HG03432 (cell line): ENCODE measurements at regions not wholly inside any gene's neighbourhood (a gene's known extent, or its start where the extent isn't known, plus 50 kb on each side); places are given as distances from the start of the nearest gene placed in this dataset.
"Not testable (repeated sequence)": the region's sequence is repeated elsewhere in the genome, so short reads cannot be mapped to it uniquely, and the experiment has no call there.

Experiments
- ATAC-seq: cut with Tn5 transposase; IDR thresholded peaks from one replicate; pipeline ENCODE4 v1.9.1; 2021; ENCODE audit warnings: mild to moderate bottlenecking, moderate library complexity; ENCODE audit not compliant: unreplicated experiment

DNA sequence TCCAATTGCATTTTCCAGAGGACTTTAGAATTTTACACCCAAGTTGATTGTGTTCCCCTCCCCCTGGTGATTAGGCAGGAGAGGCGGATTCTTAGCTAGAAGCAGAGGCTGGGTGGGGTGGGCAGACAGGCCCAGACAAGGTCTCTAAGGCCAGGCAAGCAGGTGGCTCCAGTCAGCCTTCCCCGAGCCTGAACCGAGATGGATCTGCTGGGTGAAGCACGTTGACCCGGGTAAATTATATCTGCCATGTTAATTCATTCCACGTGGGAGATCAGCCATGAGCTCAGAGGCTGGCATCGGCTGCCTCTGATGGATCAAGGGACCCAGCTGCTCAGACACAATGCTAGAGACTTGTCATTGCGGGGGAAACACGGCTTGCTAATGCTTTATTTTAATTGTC is 159.5 kb upstream of the MAFB start:
- no peak for ATAC-seq

DNA sequence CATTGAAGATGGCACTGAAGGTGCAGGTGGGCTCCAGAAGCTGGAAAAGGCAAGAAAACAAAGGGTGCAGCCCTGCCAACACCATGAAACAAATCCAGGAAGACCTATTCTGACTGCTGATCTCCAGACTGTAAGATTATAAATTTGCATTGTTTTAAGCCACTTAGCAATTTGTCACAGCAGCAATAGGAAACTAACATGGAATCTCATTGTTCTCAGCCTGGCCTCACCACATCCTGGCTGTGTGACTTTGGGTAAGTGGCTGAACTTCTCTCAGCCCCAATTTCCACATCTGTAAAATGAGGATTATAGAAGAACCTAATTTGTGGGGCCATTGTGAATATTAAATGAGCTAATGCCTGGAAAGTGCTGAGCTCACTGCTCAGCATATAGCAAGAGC is 160.4 kb upstream of the MAFB start:
- no peak for ATAC-seq

DNA sequence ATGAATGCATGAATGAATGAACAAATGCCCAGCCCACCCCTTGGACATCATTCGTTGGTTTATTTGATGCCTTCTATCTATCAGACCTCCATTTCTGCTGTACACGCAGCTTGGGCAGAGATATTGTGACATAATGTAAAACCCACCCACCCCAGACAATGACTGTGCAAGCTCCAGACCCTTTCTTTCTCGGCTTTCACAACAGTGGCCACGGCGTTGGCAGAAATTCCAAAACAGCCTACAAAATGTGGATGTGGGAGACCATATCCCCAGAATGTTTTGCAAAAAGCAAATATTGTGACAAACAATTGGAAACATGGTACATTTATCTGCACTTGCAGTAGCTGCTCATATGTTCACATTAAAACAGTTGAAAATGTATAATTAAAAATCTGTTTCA is 162.0 kb upstream of the MAFB start:
- no peak for ATAC-seq

DNA sequence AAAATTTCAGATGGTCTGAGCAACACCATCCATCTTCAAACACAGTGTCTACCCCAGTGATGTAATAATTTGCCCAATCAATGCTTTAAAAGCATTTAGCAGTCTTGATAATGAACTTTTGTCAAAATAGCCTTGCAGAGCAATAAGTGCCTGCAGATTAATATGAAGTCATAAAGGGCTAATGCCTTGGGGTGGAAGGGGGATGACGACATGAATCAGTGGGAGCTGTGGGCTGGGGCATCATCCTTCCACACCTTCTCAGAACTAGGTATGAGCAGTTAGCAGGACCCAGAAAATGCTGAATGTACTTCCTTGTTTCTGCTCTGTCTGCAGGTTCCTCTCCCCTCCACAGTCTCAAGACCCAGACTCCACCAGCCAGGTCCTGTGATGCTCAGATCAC is 166.2 kb upstream of the MAFB start:
- ATAC-seq = no peak

DNA sequence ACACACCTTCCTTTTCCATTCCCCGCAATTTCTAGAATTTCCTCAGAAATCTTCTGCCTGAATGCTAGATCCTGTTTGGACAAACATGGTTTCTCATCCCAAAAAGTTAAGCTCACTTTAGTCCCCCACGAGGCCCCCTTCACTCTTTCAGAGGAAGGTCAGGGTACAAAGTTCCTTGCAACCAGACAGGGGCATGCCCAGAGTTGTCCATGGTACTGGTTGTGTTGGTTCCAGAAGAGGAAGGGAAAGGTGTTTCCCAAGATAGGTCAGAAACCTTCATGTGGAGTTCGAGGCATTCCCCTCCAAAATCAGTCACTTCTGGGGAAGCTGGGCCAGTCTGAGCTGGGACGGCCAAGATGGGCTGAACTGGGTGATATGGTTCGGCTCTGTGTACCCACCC is 167.6 kb upstream of the MAFB start:
- ATAC-seq = no peak

DNA sequence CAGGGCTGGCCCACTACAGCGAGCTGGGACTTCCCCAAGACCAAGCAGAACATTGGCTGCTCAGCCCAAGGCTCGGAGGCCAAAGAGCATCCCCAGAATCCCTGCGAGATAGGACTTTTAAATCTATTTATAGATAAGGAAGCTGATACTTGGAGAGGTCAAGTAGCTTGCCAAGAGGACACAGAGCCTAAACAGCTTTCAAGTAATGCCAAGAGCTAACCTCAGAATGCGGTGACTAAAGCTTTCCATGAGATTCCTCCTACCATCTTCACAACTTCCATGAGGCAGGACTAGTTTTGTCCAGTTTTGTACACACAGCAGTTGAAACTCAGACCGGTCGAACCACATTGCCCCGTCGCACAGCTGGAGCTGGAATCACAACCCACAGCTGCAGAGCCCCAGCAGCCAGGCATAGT is 168.1 kb upstream of the TOP1 start:
- no peak for ATAC-seq

DNA sequence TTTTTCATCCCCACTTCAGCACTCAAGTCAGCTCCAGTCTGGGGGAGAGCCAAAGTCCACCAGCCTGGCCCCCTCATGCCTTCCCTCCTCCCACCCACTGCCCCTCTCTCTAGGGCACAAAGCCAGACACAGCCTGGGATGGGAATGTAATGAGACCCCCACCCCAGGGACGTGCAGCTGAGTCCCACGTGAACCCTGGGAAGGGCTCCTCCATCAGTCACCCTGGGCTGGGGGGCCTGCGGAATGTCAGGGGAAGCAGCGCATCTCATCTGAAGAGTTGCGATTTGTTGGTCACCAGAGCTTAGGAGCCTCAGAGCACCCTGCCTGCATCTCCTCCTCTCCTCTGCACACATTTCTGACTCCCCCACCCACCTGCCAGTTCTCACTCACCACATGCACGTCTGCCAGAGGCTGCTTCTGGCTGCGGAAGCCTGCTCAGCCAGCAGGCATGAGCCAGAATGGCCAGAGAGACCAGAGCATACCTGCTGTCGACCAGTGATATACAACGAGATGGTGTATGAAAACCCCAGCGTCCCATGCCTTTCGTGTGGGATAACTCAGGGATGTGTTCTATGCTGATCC is 167.1 kb upstream of the TOP1 start:
- ATAC-seq = no peak

DNA sequence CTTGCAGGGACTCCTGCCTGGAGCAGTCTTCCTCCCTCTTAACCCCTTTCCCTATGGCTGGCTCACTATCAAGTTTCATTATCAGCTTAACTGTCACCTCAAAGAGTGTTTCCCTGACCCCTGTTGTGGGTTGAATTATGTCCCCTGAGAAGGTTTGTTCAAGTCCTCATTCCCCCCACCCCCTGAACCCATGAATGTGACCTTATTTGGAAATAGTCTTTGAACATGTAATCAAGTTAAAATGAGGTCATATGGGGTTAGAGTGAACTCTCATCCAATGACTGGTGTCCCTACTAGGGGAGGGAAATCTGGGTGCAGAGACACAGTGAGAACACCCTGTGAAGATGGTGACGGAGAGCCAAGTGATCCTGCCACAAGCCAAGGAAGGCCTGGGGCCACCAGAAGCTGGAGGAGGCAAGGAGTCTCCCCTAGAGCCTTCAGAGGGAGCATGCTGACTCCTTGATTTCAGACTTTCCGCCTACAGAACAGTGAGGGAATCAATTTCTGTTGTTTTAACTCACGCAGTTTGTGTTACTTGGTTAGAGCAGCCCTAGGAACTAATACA is 165.2 kb upstream of the TOP1 start:
- no peak for ATAC-seq

DNA sequence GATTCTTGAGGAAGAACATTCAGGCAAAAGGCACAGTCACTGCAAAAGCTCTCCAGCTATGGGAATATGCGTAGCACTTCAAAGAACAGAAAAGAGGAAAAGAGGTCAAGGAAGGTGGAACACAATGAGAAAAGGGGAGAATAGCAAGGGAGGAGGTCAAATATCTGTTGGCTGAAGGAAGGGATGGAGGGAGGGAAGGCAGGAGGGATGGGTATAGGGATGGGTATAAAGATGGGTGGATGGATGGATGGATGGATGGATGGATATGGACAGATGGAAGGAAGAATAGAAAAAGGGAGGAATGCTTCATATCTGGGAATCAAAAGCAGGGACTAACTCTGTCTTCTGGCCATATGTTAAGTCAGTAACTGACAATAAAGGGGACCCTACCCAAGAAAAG is 164.2 kb upstream of the TOP1 start:
- ATAC-seq = no peak

DNA sequence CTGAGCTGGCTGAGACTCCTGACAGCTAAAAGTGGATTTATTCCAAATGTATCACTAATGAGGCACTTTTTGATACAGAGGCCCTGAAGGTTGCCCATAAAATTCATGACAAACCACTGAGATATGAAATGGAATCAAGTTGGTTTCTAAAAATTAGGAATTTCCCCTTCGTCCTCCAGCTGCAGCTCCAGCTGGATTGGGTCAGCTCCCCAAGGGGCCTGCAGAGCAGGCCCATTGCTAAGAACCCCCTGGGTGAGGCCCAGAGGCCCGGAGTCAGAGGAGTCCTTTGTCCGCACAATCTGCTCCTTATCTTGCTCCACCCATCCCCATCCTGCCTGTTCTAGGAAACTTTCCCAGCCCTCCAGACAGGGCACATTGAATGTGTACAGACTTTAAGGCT is 163.5 kb upstream of the TOP1 start:
- no peak for ATAC-seq

DNA sequence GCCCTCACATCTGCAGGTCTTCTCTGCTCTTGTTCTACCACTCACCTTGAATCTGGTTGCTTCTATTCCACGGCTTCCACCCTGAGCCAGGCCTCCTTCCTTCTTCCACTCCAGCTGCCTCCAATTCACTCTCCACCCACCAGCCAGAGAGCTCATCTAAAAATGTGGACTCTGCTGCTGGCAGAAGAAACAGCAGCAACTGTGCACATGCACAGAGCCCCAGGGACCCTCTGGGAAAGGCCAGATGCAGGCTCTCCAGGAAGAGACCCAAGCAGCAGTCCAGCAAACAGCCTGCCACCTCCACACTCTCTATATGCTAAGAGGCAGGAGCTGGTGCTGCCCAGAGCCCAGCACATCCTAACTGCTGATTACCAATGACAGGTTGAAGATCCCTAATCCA is 162.6 kb upstream of the TOP1 start:
- no peak for ATAC-seq

DNA sequence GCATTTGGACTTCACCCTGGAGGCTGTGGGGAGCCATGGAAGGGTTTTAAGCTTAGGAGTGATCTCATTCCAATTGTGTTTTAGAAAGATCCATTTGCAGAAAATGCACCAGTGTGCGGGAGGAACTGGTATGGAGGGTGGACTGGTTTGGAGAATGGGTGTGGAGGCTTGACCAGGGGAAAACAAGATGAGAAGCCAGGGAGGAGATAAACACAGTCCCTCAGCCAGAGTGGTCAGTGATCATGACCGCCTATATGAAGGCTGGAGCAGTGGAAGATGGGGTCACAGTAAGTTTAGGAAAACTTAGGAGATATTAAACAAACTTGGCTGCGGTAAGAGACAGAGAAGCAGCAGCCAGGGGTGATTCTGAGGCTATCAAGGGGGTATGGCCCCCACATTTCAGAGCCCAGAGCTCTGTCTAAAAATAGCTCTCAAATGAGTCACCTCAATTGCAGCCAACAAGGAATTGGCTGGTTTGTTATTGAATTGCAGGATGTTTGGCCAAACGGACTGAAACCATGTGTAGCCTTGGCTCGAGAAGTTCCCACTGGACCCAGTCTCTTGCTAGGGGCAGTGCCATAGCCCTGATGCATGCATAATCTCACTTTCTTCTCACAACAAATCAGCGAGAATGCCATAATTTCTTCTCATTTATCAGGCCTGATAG is 159.9 kb upstream of the TOP1 start:
- no peak for ATAC-seq

DNA sequence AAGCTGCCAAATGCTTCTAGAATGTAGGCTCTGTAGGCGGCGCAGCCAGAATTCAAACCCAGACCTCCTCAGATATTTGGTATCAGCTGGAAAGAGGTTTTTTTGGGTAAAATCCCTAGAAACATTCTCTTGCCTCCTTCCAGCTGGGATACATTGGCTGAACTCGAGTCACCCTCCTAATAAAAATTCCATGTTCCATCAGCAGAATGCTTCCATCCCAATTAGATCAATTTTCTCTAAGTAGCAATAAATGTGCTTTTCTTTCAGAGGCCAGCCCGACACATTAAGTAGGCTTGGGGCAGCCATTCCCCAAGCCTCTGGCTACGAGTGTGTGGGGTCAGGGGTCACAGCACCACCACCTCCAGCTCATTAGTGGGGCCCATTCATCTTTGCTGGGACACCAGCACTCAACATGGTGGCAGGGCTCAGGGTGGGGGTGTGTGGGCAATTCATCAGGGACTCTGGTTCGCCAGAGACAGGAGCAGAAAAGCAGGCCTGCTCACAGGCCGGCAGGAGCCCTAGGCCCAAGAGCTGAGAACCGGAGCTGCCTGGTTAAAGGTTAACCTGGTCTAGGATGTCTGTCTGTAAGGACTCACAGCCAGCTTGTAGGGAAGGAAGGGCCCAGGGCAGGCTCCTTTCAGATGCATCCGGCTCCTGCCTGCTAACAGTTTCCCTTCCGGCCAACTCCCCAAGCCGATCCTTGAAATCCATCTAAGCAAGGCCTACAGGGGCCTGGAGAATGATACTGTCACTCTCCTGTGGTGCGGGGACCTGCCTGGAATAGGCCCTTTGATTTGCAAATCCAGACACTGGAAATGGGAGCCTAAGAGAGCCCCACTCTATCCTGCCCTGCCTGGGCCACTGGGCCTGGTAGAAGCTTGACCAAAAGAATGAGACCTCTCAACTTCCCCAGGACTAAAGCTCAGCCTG is 159.1 kb upstream of the TOP1 start:
- ATAC-seq = no peak

DNA sequence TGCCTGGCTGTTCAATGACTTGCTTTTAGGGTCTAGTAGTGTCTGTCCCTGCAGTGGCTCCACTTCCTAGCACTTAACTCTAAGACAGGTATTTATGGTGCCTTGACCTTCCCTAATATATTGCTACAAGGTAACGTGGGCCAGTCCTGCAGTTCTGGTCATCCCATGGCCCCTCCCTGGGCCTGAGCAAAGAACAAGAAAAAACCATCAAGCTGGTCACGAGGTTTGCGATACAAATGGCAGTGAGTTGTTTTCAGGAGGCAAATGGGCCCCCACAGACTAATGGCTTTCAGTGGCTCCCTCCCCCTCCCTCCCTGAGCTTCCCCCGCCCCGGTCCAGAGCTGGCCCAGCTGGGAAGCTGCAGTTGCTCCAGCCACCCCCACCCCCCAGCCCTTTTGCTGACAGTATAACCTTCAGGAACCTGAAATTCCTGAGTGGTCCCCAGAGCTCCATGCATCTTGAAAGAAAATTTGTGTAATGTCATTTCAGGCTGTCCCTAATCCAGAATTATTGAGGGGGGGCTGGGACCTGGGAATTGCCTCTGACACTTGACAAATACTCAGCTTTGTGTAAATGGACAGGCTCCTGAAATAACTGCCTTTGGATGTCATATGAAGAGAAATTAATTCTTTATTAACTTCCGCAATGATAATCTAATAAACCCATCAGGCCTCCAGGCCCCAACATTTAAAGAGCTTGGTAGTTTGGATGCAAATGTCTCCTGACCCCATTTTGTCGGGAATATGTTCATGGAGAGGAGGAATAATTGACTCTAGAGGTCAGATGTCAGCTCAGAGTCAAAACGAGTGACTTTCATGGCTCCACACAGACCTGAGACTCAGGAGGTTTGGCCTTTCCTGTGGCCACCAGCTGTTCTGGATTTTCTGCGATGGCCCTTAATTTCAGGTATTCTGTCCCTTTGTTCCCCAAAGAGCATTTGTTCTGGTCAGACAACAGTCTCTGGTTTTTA is 153.2 kb upstream of the TOP1 start:
- no peak for ATAC-seq

DNA sequence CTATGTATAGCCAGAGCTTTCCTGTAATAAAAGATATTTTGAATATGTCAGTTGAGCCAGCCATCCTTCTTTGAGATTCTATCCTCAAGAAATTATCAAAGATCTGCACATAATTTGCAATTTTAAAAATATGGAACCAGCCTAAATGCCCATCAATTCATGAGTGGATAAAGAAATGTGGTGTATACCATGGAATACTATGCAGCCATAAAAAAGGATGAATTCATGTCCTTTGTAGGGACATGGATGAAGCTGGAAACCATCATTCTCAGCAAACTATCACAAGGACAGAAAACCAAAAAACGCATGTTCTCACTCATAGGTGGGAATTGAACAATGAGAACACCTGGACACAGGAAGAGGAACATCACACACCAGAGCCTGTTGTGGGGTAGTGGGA is 150.5 kb upstream of the TOP1 start:
- ATAC-seq = not testable (repeated sequence)

DNA sequence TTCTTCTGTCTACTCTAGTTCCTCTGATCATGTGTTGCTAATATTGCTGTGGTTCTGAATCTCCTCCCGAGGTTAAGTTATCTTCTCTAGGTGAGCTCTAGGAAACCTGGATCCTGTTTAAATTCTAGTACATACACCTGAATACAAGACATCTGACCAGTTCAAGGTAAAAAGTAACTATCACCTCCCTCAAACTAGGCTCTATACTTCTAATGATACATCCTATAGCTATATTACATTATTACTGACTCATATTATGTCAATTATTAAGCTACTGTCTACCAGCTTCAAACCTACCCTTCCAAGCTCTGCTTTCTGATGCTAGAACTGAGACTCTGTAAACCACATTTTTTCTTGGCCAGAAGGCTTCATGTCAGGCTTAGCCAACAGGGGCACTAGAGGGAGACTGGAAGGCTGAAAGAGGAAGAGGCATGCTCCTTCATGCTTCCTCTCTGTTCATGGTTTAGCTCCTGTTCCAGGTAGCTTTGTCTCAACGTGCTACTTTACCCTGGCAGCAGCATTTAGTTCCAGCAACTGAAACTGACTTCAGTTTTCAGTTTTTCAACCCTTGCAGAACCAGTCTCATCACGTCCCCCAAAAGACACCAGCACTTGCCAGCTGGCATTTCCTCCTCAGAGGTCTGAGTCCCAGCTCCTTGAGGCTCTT is 148.4 kb upstream of the TOP1 start:
- ATAC-seq = no peak

DNA sequence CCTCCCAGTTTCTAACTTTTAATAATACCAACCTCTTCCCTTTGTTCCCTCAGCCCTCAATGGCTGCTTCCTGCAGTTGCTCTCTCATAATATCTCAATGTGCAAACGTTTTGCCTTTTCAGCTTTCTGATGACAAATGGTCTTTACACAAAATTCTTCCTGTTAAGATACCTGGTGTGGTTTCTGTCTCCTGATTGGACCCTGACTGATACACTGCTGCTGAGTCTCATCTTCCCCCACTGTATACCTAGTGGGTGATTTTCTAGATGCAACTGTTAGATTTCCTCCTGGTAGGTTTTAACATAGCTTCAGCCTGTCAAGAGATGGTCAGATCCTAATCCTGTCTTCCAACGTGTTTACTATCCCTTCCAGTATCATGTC is 147.9 kb upstream of the TOP1 start:
- ATAC-seq = no peak

DNA sequence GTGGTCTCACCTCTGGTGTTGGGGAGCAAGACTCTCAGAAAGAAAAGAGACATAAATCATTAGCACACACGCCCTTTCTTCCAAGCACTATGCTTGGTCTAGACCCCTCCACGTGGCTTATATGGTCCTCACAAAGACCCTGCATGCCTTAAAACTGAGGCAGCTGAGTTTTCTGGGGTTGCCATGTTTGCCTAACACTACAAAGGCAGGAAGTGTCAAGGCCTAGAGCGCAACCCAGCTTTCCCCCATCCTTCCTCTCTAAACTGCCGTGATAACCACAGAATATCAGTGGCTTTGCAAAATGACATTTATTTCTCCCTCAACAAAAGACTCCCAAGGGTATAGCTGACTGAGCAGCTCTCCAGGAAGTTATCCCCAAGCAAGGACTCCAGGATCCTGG is 146.5 kb upstream of the TOP1 start:
- no peak for ATAC-seq

DNA sequence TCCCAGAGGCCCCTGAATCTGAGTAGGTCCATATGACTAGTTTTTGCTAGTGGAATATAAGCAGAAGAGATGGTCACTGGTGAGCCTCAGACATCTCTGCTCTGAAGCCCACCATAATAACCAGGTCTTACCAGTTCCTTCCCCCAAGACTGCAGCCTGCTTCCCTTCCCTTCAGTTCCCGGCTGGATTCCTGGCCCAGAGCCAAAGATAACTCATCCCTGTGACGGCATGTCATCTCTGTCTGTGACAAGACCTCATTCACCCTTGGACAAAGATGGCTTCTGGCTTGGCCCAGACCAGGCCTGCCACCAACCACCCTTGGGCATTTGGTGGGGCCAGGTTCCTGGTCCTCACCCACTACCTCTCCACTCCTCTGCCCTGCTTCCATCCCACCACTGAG is 145.5 kb upstream of the TOP1 start:
- no peak for ATAC-seq

DNA sequence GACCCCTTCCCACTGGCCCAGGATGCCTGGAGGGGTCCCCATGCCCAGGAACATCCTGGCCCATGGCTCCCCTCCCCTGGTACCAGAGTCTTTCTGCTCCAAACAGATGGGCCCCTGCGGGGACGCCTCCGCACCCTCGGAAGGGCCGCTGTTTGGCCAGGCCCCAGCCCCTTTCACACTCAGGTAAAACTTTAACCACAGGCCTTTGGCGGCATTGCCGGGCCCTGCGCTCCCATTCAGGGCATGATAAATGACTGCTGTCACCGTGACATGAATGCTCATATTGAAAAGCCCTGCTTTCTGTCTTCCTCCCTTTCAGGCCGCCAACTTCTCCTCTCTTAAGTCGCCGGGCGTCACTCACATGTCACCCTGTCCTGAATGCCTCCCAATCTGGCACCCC is 141.5 kb upstream of the TOP1 start:
- ATAC-seq = no peak
